ENCODE measurements at regions not wholly inside any gene's neighbourhood (a gene's known extent, or its start where the extent isn't known, plus 50 kb on each side); places are given as distances from the start of the nearest gene placed in this dataset.
"Not testable (repeated sequence)": the region's sequence is repeated elsewhere in the genome, so short reads cannot be mapped to it uniquely, and the experiment has no call there.

- DNase-seq: no peak
Measured at GRCh38 chr22:48721395-48721669, 1106.3 kb downstream of the BRD1 start.

- no peak for DNase-seq
Measured at GRCh38 chr22:48720662-48721394, 1106.8 kb downstream of the BRD1 start.

- no peak for DNase-seq
Measured at GRCh38 chr22:48719978-48720661, 1107.6 kb downstream of the BRD1 start.

- no peak for DNase-seq
Measured at GRCh38 chr22:48718818-48719500, 1108.7 kb downstream of the BRD1 start.

GRCh38 chr22:48717883-48718817, 1109.5 kb downstream of the BRD1 start:
- DNase-seq: no peak

GRCh38 chr22:48717076-48717810, 1110.4 kb downstream of the BRD1 start:
- DNase-seq: no peak

GRCh38 chr22:48716154-48716553, 1111.5 kb downstream of the BRD1 start:
- DNase-seq: not testable (repeated sequence)

- no peak for DNase-seq
Measured at GRCh38 chr22:48715511-48715910, 1112.2 kb downstream of the BRD1 start.

GRCh38 chr22:48714231-48714630, 1113.4 kb downstream of the BRD1 start:
- no peak for DNase-seq

- DNase-seq: no peak
Measured at GRCh38 chr22:48713272-48714205, 1114.1 kb downstream of the BRD1 start.

- DNase-seq: no peak
Measured at GRCh38 chr22:48712558-48713271, 1115.0 kb downstream of the BRD1 start.

- no peak for DNase-seq
Measured at GRCh38 chr22:48711669-48712068, 1116.0 kb downstream of the BRD1 start.

GRCh38 chr22:48711031-48711431, 1116.6 kb downstream of the BRD1 start:
- DNase-seq: no peak

- no peak for DNase-seq
Measured at GRCh38 chr22:48710410-48710809, 1117.3 kb downstream of the BRD1 start.

GRCh38 chr22:48709976-48710375, 1117.7 kb downstream of the BRD1 start:
- DNase-seq: no peak

GRCh38 chr22:48709453-48709852, 1118.2 kb downstream of the BRD1 start:
- no peak for DNase-seq

- no peak for DNase-seq
Measured at GRCh38 chr22:48708558-48709245, 1119.0 kb downstream of the BRD1 start.

- no peak for DNase-seq
Measured at GRCh38 chr22:48707763-48708557, 1119.7 kb downstream of the BRD1 start.
